Esophagus (tissue), 2 donors: ENCODE measurements at regions not wholly inside any gene's neighbourhood (a gene's known extent, or its start where the extent isn't known, plus 50 kb on each side); places are given as distances from the start of the nearest gene placed in this dataset.
"Not testable (repeated sequence)": the region's sequence is repeated elsewhere in the genome, so short reads cannot be mapped to it uniquely, and the experiment has no call there.

Experiments
- H3K27ac ChIP-seq, 2 donors: one replicate each; pipeline ENCODE4 v1.5.1; 2013; ENCODE audit warnings: low read depth in 2 of 2, mild to moderate bottlenecking in 2 of 2, inconsistent platforms in 1 of 2, low read length in 1 of 2, moderate library complexity in 1 of 2
- H3K27me3 ChIP-seq, 2 donors: one replicate each; pipeline ENCODE4 v1.6.1; 2013; ENCODE audit warnings: low read length in 2 of 2, control low read depth in 1 of 2, mild to moderate bottlenecking in 1 of 2; ENCODE audit not compliant: insufficient read depth in 2 of 2, control insufficient read depth in 1 of 2
- H3K36me3 ChIP-seq, 2 donors: one replicate each; pipeline ENCODE4 v1.6.1; 2013; ENCODE audit warnings: low read length in 1 of 2; ENCODE audit not compliant: control insufficient read depth in 2 of 2, insufficient read depth in 2 of 2
- H3K4me1 ChIP-seq, 2 donors: one replicate each; pipeline ENCODE4 v1.6.1; 2013; ENCODE audit warnings: low read length in 1 of 2; ENCODE audit not compliant: control insufficient read depth in 2 of 2, insufficient read depth in 2 of 2
- H3K4me3 ChIP-seq, 2 donors: one replicate each; pipeline ENCODE4 v1.5.1; 2013; ENCODE audit warnings: low read length in 2 of 2, mild to moderate bottlenecking in 2 of 2, low read depth in 1 of 2, moderate library complexity in 1 of 2
- H3K9me3 ChIP-seq, 2 donors: one replicate each; pipeline ENCODE4 v1.6.1; 2013; ENCODE audit warnings: mild to moderate bottlenecking in 2 of 2, low read depth in 1 of 2, low read length in 1 of 2, moderate library complexity in 1 of 2; ENCODE audit not compliant: control insufficient read depth in 2 of 2, insufficient read depth in 1 of 2
- WGBS, 2 donors: extraction: QIAGEN DNeasy Blood & Tissue Kit; methylation state at CpG; one replicate each; pipeline ENCODE4 v1.1.7; 2013; 5-methylcytosine and 5-hydroxymethylcytosine counted together
- donor health status: healthy with polysubstance abuse.
- donor health status: Bipolar disorder and iron deficiency.

DNA sequence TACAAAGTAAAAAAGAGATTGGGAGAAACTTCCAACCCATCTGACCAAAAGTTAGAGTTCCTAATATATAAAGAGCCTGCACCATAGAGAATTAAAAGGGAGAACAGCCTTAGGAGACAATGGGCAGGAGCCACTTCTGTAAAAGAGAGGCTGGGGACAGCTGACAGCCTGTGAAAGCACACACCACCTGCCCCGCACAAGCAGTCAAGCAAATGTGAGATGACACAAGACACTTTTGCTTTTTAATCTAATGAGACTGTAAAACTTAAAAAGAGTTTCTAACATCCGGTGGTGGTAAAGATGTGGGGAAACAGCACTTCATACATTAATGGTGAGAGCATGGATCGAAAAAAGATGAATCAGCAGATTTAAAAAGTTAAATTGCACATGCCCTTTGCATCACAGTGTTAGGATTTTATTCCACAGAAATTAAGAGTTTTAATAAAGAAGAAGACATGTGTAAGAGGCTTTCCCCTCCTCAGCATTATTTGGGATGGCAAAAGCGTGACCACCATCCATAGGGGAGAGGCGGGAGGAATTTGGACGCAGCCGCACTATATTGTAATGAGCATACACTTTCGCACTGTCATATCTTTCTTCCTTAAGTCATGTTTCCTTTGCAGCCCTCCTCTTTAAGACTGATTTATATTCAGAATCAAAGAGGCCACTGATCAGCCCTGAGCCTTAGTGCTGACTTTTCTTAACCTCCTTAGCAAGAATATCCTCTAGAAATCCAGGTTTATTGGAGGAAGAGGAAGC lies 322.2 kb upstream of the CHRNA7 start:
- H3K4me1 ChIP-seq, H3K4me3 ChIP-seq, H3K36me3 ChIP-seq, H3K27ac ChIP-seq, H3K9me3 ChIP-seq, H3K27me3 ChIP-seq: not testable (repeated sequence)
- WGBS, 2 donors: 83 to 84% methylated on average over 2 to 3 of the region's 8 CpGs

DNA sequence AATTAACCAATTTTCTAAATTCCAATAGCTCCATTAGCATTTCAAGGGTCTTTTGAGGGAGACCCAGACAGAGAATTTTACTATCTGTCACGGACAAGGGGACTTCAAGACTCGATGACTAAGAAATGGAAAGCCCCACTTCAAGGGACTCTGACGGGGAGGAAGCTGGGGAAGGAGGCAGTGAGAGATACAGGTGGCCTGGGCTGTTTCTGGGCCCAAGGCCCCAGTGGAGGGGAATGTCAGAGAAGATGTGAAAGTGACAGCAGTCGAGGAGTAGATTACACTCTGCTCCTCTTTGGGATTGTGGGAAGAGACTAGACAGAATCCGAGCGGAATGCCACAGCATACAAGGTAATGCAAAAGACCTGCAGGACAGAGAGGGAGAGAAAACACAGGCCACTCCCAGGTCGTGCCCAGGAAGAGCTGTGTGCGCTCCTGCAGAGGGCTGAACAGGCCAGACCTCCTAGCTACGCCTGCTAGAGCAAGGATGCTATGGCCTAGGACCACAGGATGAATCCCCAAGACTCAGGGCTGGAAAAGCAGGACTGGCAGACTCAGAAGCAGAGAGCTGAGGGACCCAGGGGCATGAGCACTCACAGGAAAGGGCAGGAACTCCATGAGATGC lies 321.5 kb upstream of the CHRNA7 start:
- H3K27me3 ChIP-seq, H3K4me3 ChIP-seq, H3K4me1 ChIP-seq, H3K9me3 ChIP-seq, H3K36me3 ChIP-seq, H3K27ac ChIP-seq: not testable (repeated sequence)
- WGBS, 2 donors: 40 to 61% methylated on average over 3 to 6 of the region's 9 CpGs

DNA sequence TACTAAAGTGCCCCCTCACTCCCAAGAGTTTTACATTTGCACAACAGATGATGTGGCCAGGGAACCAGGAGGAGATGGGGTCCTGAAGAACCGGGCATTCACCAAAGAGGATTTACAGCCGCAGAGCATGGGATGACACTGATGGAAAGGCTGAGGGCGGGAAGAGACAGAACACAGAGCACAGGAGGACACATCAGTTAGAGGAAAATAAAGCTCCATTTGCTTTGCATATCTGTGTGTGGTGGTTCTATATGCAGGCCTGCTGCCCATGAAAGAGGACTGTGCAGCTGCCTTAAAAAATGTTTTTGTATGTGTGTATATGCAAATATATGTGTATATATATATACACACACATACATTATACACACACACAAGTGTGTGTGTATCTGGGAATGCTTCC lies 320.8 kb upstream of the CHRNA7 start:
- 73 to 78% methylated on average over 2 of the region's 3 CpGs for WGBS, 2 donors
- not testable (repeated sequence) for H3K4me3 ChIP-seq, H3K9me3 ChIP-seq, H3K36me3 ChIP-seq, H3K27ac ChIP-seq, H3K27me3 ChIP-seq, H3K4me1 ChIP-seq

DNA sequence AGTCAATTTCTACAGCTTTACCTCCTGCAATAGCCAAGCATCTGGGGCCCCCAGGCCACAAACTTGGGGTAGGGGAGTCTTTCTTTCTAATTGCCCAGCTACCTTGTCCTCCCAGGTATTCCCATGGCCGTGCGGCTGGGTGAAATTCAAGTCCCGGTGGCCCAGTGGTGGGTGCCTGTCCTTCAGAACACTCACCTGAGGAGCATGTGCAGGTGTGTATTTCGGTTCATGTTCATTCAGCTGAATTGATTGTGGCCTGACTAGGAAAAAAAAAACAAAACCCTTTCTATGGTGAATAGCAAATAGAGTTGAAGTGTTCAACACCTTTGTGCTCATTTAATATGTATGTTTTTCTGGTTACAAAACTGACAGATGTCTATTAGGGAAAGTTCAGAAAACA lies 319.5 kb upstream of the CHRNA7 start:
- not testable (repeated sequence) for H3K36me3 ChIP-seq, H3K27ac ChIP-seq, H3K9me3 ChIP-seq, H3K4me1 ChIP-seq, H3K27me3 ChIP-seq, H3K4me3 ChIP-seq
- 86 to 88% methylated on average over 4 of the region's 4 CpGs for WGBS, 2 donors

DNA sequence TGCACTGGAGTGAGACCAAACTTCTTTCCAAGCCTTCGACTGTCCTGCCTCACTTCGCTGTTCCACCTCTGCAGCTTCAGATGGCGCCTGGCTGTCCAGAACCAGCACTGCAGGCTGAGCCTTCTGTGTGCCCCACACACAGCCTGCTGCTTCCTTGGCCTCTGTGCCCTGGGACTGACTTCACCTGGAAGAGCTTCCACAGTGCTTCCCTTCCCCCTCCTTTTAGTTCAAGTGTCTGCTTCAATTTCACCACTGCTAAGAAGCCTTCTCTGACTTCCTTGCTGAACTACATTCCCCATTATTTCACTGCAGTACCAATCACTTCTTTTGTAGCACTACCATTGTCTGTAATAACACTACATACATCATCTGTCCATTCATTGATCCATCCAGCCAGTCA lies 315.1 kb upstream of the CHRNA7 start:
- WGBS, 2 donors: 0 to 44% methylated on average over 1 to 2 of the region's 3 CpGs
- H3K4me3 ChIP-seq, H3K27ac ChIP-seq, H3K36me3 ChIP-seq, H3K9me3 ChIP-seq, H3K27me3 ChIP-seq, H3K4me1 ChIP-seq: not testable (repeated sequence)

DNA sequence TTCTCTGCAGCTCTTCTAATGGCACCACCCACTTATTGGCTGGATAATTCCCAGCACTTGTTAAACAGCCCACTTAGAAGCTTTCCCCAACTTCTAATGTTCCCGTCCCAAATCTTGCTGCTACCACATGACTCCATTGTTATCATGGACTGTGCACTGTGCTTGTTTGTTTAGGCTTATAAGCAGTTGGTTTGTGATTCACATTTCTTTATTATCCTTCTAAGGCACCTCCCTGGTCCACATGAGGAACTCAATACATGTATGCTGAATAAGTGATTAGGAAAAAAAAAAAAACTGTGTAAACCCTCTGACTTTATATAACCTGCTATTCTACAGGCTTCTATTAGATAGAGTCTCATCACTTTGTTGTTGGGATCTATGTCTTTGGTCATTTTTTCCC lies 311.7 kb upstream of the CHRNA7 start:
- H3K4me1 ChIP-seq, H3K27me3 ChIP-seq, H3K36me3 ChIP-seq, H3K9me3 ChIP-seq, H3K27ac ChIP-seq, H3K4me3 ChIP-seq: not testable (repeated sequence)
- WGBS, 2 donors: 30 to 47% methylated on average over 1 of the region's 1 CpG

DNA sequence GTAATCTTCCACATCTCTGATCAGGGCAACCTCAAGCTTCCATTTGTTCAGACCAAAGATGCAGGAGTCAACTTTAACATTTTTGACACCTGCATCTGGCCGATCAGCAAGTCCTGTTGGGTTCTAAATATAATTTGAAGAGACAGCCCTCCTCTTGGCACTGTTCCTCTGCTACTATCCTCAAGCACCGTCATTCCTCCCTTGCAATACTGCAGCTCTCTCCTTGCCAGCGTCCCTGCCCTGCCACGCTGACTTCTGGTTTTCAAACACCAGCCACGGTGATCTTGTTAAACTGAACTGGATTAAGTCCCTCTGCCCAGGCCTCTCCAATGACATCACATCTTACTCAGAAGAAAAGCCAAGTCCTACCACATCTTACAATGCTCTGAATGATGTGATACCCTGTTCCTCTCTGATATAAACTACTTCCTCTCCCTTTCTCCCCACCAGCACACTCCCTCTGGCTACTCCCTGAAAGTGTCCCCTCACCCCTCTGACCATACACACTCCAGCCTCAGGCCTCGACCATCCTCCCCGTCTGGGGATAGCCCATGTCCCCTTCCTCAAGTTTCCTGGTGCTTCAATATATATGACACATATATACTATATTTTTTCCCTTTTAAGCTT lies 310.8 kb upstream of the CHRNA7 start:
- not testable (repeated sequence) for H3K27ac ChIP-seq, H3K9me3 ChIP-seq, H3K27me3 ChIP-seq, H3K4me3 ChIP-seq, H3K36me3 ChIP-seq, H3K4me1 ChIP-seq
- WGBS, 2 donors: 51 to 54% methylated on average over 6 to 7 of the region's 7 CpGs

DNA sequence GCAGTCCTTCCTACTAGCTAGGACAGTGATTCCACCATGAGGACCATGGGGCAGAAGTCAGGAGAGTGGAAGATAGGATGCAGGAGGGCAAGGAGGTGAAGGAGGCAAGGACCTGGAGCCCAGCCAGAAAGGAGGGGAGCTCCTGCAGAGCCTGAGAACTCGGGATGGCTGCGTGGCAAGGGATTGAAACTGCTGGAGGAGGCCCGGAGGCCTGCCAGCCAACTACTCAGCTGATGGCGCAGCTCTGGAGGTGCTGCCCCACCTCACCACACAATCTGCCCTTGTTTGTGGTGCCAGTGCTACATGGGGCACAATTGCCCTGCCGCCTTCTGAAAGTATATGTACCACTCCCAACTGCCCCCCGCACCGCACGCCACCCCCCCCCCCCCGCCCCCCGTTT lies 307.3 kb upstream of the CHRNA7 start:
- not testable (repeated sequence) for H3K27ac ChIP-seq, H3K4me1 ChIP-seq, H3K9me3 ChIP-seq, H3K27me3 ChIP-seq, H3K4me3 ChIP-seq, H3K36me3 ChIP-seq
- 89 to 92% methylated on average over 10 of the region's 10 CpGs for WGBS, 2 donors

DNA sequence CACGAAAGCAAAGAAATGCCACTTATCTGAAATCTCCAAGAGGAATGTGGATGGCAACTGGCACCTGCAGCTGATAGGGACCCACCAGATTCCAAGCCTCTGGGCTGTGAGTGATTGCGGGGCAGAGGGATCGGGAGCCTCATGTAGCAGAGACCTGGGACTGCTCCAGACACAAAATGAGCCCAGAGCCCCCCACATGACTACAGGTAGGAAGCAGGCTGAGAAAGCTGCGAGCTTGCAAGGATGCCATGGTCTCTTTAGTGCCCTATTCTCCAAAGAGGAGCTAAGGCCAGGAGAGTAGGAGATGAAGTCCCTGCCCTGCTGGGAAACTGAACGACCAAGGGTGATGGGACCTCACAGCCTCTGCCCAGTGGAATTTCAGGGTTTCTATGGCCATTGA lies 305.4 kb upstream of the CHRNA7 start:
- WGBS, 2 donors: 83 to 88% methylated on average over 5 of the region's 5 CpGs
- not testable (repeated sequence) for H3K4me3 ChIP-seq, H3K27me3 ChIP-seq, H3K36me3 ChIP-seq, H3K9me3 ChIP-seq, H3K4me1 ChIP-seq, H3K27ac ChIP-seq

DNA sequence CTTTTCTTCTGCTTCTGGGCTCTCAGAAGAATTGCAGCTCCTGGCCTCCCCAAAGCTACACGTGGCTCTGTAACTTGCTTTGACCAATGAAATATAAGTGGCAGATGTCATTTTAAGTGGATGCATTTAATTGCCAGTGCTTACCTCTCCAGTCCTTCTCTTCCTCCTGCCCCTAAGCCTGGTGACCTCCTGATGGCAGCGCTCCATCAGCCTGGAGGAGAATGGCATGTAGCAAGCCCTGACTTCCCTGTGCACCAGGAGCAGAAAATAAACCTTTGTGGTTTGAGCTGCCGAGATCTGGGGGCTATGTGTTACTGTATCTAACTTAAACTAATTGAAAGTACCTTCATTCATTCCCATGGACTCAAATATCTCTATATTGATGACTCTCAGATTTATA lies 304.7 kb upstream of the CHRNA7 start:
- not testable (repeated sequence) for H3K4me3 ChIP-seq, H3K4me1 ChIP-seq, H3K27me3 ChIP-seq, H3K27ac ChIP-seq, H3K36me3 ChIP-seq, H3K9me3 ChIP-seq
- WGBS, 2 donors: 78 to 92% methylated on average over 2 to 3 of the region's 3 CpGs
